SK-N-SH (cell line): ENCODE measurements at regions not wholly inside any gene's neighbourhood (a gene's known extent, or its start where the extent isn't known, plus 50 kb on each side); places are given as distances from the start of the nearest gene placed in this dataset.

Source experiments
- EP300 ChIP-seq, 2 experiments: IDR thresholded peaks; 2 replicates each; pipeline versions ENCODE4 v1.4.0 to v1.6.1; 2012; ENCODE audit warnings: borderline replicate concordance in 1 of 2, low read depth in 1 of 2, low read length in 1 of 2
- REST ChIP-seq: IDR thresholded peaks from 2 replicates; pipeline ENCODE4 v1.6.1; 2012; ENCODE audit warnings: mild to moderate bottlenecking, low read depth, low read length, moderate library complexity
- USF2 ChIP-seq: fragments of 150-350 bp; IDR thresholded peaks from 2 replicates; pipeline ENCODE4 v1.6.1; 2017; ENCODE audit warnings: antibody characterized with exemption, low read length, low read depth, borderline replicate concordance

- TF ChIP-seq USF2, result no peak
- no peak for TF ChIP-seq REST
- no peak for TF ChIP-seq EP300 (IDR thresholded peaks at IDR 0.05; ENCODE audit: borderline replicate concordance in 1 of 2, low read depth in 1 of 2, low read length in 1 of 2)
Observed at GRCh38 chr4:20381005-20381404, 129.3 kb downstream of the SLIT2 start.
